Mesenchymal stem cell (in vitro differentiated cells and primary cell): ENCODE measurements at regions not wholly inside any gene's neighbourhood (a gene's known extent, or its start where the extent isn't known, plus 50 kb on each side); places are given as distances from the start of the nearest gene placed in this dataset.

Experiments
- DNase-seq: peaks from one replicate; pipeline ENCODE4 v3.0.0-alpha.2; 2013
- H2AFZ ChIP-seq: one replicate; pipeline ENCODE4 v1.6.1; 2013; ENCODE audit warnings: low read depth, mild to moderate bottlenecking, control low read depth, inconsistent platforms, low read length, moderate library complexity
- H2AK5ac ChIP-seq: 2 replicates; pipeline ENCODE4 v1.6.1; 2013; ENCODE audit warnings: low read length, moderate library complexity, mild to moderate bottlenecking, inconsistent platforms; ENCODE audit not compliant: severe bottlenecking
- H2BK120ac ChIP-seq: one replicate; pipeline ENCODE4 v1.6.1; 2013; ENCODE audit warnings: low read depth, mild to moderate bottlenecking, inconsistent platforms, low read length, moderate library complexity
- H2BK12ac ChIP-seq, 2 experiments: one replicate each; pipeline ENCODE4 v1.6.1; 2013; ENCODE audit warnings: inconsistent platforms in 2 of 2, low read length in 2 of 2, mild to moderate bottlenecking in 2 of 2, moderate library complexity in 2 of 2, control low read depth in 1 of 2
- H2BK15ac ChIP-seq: one replicate; pipeline ENCODE4 v1.6.1; 2013; ENCODE audit warnings: mild to moderate bottlenecking, low read depth, inconsistent platforms; ENCODE audit not compliant: poor library complexity, severe bottlenecking
- H2BK5ac ChIP-seq: 2 replicates; pipeline ENCODE4 v1.6.1; 2013; ENCODE audit warnings: low read depth, mild to moderate bottlenecking, low read length, control low read depth, inconsistent platforms; ENCODE audit not compliant: poor library complexity, severe bottlenecking
- H3K14ac ChIP-seq, 2 experiments: one replicate each; pipeline ENCODE4 v1.6.1; 2013; ENCODE audit warnings: inconsistent platforms in 2 of 2, low read length in 2 of 2, control low read depth in 1 of 2, mild to moderate bottlenecking in 1 of 2, moderate library complexity in 1 of 2
- H3K18ac ChIP-seq, 2 experiments: one replicate each; pipeline ENCODE4 v1.6.1; 2013; ENCODE audit warnings: inconsistent platforms in 2 of 2, low read length in 2 of 2, control low read depth in 1 of 2, low read depth in 1 of 2, mild to moderate bottlenecking in 1 of 2
- H3K23ac ChIP-seq, 2 experiments: one replicate each; pipeline ENCODE4 v1.6.1; 2013; ENCODE audit warnings: inconsistent platforms in 2 of 2, low read length in 2 of 2, mild to moderate bottlenecking in 2 of 2, moderate library complexity in 2 of 2, control low read depth in 1 of 2
- H3K27ac ChIP-seq: 2 replicates; pipeline ENCODE4 v1.5.1; 2013; ENCODE audit warnings: mild to moderate bottlenecking, moderate library complexity, low read length, control low read depth, inconsistent platforms; ENCODE audit not compliant: poor library complexity, severe bottlenecking
- H3K27me3 ChIP-seq, 2 experiments: 2 replicates each; pipeline versions ENCODE4 v1.6.1 to v1.7.0; 2013; ENCODE audit warnings: low read length in 2 of 2, mild to moderate bottlenecking in 2 of 2, moderate library complexity in 2 of 2, control low read depth in 1 of 2, inconsistent platforms in 1 of 2; ENCODE audit not compliant: control insufficient read depth in 1 of 2, insufficient read depth in 1 of 2
- H3K36me3 ChIP-seq, 2 experiments: 2 replicates each; pipeline versions ENCODE4 v1.6.1 to v1.7.0; 2013; ENCODE audit warnings: low read length in 2 of 2, control low read depth in 1 of 2, inconsistent platforms in 1 of 2, low read depth in 1 of 2, mild to moderate bottlenecking in 1 of 2; ENCODE audit not compliant: insufficient read depth in 2 of 2, control insufficient read depth in 1 of 2
- H3K4ac ChIP-seq, 2 experiments: one replicate each; pipeline ENCODE4 v1.6.1; 2013; ENCODE audit warnings: inconsistent platforms in 2 of 2, low read length in 2 of 2, mild to moderate bottlenecking in 2 of 2, moderate library complexity in 2 of 2, control low read depth in 1 of 2, low read depth in 1 of 2
- H3K4me1 ChIP-seq: 2 replicates; pipeline ENCODE4 v1.6.1; 2013; ENCODE audit warnings: low read depth, low read length, control low read depth; ENCODE audit not compliant: control insufficient read depth, insufficient read depth
- H3K4me2 ChIP-seq: 2 replicates; pipeline ENCODE4 v1.6.1; 2013; ENCODE audit warnings: low read length, mild to moderate bottlenecking, inconsistent platforms; ENCODE audit not compliant: poor library complexity, severe bottlenecking
- H3K4me3 ChIP-seq, 2 experiments: 2 replicates each; pipeline versions ENCODE4 v1.5.1 to v1.7.0; 2013; ENCODE audit warnings: low read length in 2 of 2, mild to moderate bottlenecking in 2 of 2, control low read depth in 1 of 2, low read depth in 1 of 2; ENCODE audit not compliant: insufficient read depth in 1 of 2
- H3K79me1 ChIP-seq: replicated peaks from 2 replicates; pipeline ENCODE4 v1.6.1; 2013; ENCODE audit warnings: mild to moderate bottlenecking, control low read depth, low read length, inconsistent platforms; ENCODE audit not compliant: poor library complexity, severe bottlenecking
- H3K9ac ChIP-seq: 2 replicates; pipeline ENCODE4 v1.7.0; 2013; ENCODE audit warnings: mild to moderate bottlenecking, low read length, moderate library complexity
- H3K9me3 ChIP-seq: 2 replicates; pipeline ENCODE4 v1.7.0; 2013; ENCODE audit warnings: mild to moderate bottlenecking, low read length; ENCODE audit not compliant: control insufficient read depth
- H4K8ac ChIP-seq: one replicate; pipeline ENCODE4 v1.6.1; 2013; ENCODE audit warnings: inconsistent platforms, mild to moderate bottlenecking, low read length, moderate library complexity
- H4K91ac ChIP-seq: one replicate; pipeline ENCODE4 v1.6.1; 2013; ENCODE audit warnings: mild to moderate bottlenecking, low read length, inconsistent platforms
- WGBS: methylation state at CpG from one replicate; pipeline ENCODE4 v1.1.7; 2013; ENCODE audit warnings: mixed read lengths; 5-methylcytosine and 5-hydroxymethylcytosine counted together

DNA sequence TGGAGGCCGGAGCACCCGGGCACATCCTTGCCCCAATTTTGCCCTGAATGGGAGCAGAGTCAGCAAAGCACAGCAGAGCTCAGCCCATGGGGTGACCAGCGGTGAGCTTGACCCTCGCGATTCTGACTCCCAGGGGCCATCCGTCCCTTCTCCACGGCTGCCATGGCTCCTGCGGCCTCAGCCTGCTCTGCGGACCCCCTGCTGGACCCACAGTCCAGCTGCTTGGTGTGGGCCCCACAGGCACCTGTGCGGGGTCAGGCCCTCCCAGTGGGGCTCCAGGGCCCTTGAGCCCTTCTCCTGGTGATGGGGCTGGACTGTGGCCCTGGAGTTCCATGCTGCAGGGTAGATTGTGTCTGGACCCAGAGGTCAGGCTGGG lies 144.2 kb downstream of the ENGASE start:
- H2BK15ac ChIP-seq, result no peak overlapping the region
- no peak overlapping the region for H3K18ac ChIP-seq
- H3K4me1 ChIP-seq, result no peaks in the 10 kb centered on the region
- H3K4ac ChIP-seq, result no peak overlapping the region
- no peak overlapping the region for H4K8ac ChIP-seq
- no peak overlapping the region for H3K14ac ChIP-seq
- no peak overlapping the region for H4K91ac ChIP-seq
- no peaks in the 10 kb centered on the region for H3K36me3 ChIP-seq
- H3K4me2 ChIP-seq, result no peak overlapping the region
- no peak overlapping the region for H3K4me3 ChIP-seq
- WGBS, result 91% methylated on average over 10 of the region's 10 CpGs
- H3K9me3 ChIP-seq, result no peaks in the 10 kb centered on the region
- H2AFZ ChIP-seq, result no peak overlapping the region
- H3K27me3 ChIP-seq, result peaks cover 73 to 89% of the 10 kb centered on the region in 2 experiments
- H2BK12ac ChIP-seq, result no peak overlapping the region
- H2AK5ac ChIP-seq, result no peak overlapping the region
- H3K27ac ChIP-seq, result no peak overlapping the region
- no peak overlapping the region for H2BK120ac ChIP-seq
- no peak overlapping the region for H3K9ac ChIP-seq
- no peaks in the 10 kb centered on the region for H3K79me1 ChIP-seq
- no peak overlapping the region for H3K23ac ChIP-seq
- H2BK5ac ChIP-seq, result no peak overlapping the region
- no peak for DNase-seq

DNA sequence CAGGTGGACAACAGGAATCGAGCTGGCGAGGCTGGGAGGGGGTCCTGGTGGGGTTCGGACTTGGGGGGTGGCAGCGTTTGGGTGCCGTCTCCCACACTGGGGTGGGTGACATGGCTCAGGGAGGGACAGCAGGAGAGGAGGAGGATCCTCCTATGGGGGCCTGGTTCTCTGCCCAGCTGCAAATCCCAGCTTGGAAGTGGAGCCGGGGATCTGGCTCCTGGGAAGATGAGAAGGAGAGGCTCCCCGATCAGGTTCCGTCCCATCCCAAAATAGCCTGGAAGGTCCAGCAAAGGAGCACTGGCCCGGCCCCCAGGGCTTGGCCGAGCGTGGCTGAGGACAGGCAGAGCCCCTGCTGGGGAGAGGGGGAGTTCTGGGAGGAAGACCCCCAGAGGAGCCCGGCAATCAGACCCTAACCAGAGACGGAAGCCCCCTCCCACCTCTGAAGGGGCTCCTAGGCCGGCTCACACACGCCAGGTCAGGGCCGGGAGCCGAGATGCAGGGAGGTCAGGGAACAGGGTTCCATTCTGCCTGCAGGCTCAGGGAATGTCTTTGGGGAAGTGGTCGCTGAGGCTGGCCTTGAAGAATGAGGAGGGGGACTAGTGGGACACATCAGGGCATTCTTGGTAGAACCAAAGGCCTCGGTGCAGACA lies 143.7 kb downstream of the ENGASE start:
- no peak overlapping the region for H3K14ac ChIP-seq
- H3K27me3 ChIP-seq, result peaks cover 68 to 89% of the 10 kb centered on the region in 2 experiments
- WGBS, result 75% methylated on average over 19 of the region's 19 CpGs
- no peak overlapping the region for H2AK5ac ChIP-seq
- no peak overlapping the region for H3K9ac ChIP-seq
- no peaks in the 10 kb centered on the region for H3K9me3 ChIP-seq
- DNase-seq, result no peak
- no peak overlapping the region for H2BK120ac ChIP-seq
- no peak overlapping the region for H3K23ac ChIP-seq
- no peaks in the 10 kb centered on the region for H3K36me3 ChIP-seq
- no peak overlapping the region for H2AFZ ChIP-seq
- no peak overlapping the region for H4K91ac ChIP-seq
- no peak overlapping the region for H2BK5ac ChIP-seq
- no peak overlapping the region for H3K4me3 ChIP-seq
- no peak overlapping the region for H2BK15ac ChIP-seq
- H4K8ac ChIP-seq, result no peak overlapping the region
- no peak overlapping the region for H3K4ac ChIP-seq
- no peak overlapping the region for H3K27ac ChIP-seq
- no peaks in the 10 kb centered on the region for H3K79me1 ChIP-seq
- H3K4me1 ChIP-seq, result no peaks in the 10 kb centered on the region
- no peak overlapping the region for H3K4me2 ChIP-seq
- H3K18ac ChIP-seq, result no peak overlapping the region
- no peak overlapping the region for H2BK12ac ChIP-seq

DNA sequence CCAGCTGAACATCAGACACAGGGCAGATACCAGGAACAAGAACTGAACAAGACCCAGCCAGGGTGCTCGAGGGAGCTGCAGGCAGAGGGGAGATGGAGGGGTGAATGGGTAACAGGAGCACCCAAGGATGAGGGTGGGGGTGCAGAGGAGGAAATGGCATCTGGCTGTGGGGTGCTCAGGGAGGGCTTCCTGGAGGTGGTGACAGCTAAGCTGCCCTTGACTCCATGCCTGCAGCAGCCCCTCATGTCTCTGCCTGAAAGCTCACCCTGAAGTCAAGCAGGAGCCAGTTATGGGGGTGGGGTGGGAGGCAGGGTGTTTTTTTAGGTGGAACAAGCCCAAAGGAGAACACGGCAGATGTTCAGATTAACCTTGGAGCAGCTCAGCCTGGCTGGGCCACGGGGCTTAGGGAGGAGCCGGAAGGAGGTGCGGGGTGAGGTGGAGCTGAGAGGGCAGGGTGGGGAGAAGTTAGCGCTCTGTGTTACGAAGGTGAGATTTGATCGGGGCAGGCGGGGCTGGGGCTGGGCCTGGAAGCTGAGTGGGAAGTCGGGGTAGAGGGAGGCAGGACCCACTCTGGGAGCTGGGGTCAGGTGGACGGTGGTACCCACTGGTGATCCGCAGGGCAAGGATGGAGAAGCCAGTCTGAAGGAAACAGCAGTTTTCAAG lies 143.0 kb downstream of the ENGASE start:
- no peaks in the 10 kb centered on the region for H3K79me1 ChIP-seq
- WGBS, result 63% methylated on average over 12 of the region's 12 CpGs
- H3K27ac ChIP-seq, result no peak overlapping the region
- no peaks in the 10 kb centered on the region for H3K36me3 ChIP-seq
- no peak overlapping the region for H4K91ac ChIP-seq
- H3K4me2 ChIP-seq, result no peak overlapping the region
- H3K4me1 ChIP-seq, result no peaks in the 10 kb centered on the region
- no peak overlapping the region for H4K8ac ChIP-seq
- H2AFZ ChIP-seq, result no peak overlapping the region
- H2BK12ac ChIP-seq, result no peak overlapping the region
- no peak overlapping the region for H3K4me3 ChIP-seq
- H3K9me3 ChIP-seq, result no peaks in the 10 kb centered on the region
- H3K14ac ChIP-seq, result no peak overlapping the region
- no peak overlapping the region for H3K9ac ChIP-seq
- H3K4ac ChIP-seq, result no peak overlapping the region
- H3K18ac ChIP-seq, result no peak overlapping the region
- no peak overlapping the region for H2BK5ac ChIP-seq
- H3K23ac ChIP-seq, result no peak overlapping the region
- peaks cover 61 to 87% of the 10 kb centered on the region in 2 experiments for H3K27me3 ChIP-seq
- no peak overlapping the region for H2BK120ac ChIP-seq
- no peak overlapping the region for H2BK15ac ChIP-seq
- DNase-seq, result no peak
- H2AK5ac ChIP-seq, result no peak overlapping the region

DNA sequence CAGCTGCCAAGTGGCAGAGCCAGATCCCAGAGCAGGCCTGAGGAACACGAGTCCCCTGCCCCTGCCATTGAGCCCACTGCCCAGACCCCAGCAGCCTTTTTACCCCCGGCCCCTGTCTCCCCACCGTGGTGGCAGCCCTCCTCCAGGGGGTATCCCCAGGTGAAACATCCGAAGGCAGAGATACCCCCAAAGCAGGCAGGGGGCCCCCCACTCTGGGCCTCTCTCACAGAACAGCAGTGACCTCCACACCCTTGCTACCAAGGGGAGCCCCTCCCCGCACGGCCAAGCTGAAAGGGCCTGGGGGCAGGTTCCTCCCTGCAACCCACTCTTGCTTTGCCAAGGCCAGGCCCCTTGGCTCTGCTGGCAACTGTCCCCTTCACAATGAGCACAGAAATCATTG lies 142.2 kb downstream of the ENGASE start:
- Histone ChIP-seq H2BK15ac (no peak overlapping the region), H3K9me3 (no peaks in the 10 kb centered on the region), H3K4me3 (no peak overlapping the region), H4K91ac (no peak overlapping the region), H3K18ac (no peak overlapping the region), H3K36me3 (no peaks in the 10 kb centered on the region), H3K4me2 (no peak overlapping the region), H2BK5ac (no peak overlapping the region), H3K4ac (no peak overlapping the region), H3K14ac (no peak overlapping the region), H3K79me1 (no peaks in the 10 kb centered on the region), H2AK5ac (no peak overlapping the region), H3K9ac (no peak overlapping the region), H3K4me1 (no peaks in the 10 kb centered on the region), H3K27ac (no peak overlapping the region), H2BK12ac (no peak overlapping the region), H4K8ac (no peak overlapping the region), H2BK120ac (no peak overlapping the region), H3K27me3 (peaks cover 57 to 87% of the 10 kb centered on the region in 2 experiments), H3K23ac (no peak overlapping the region), H2AFZ (no peak overlapping the region)
- 68% methylated on average over 6 of the region's 6 CpGs for WGBS
- DNase-seq, result no peak
